ENCODE measurements at regions not wholly inside any gene's neighbourhood (a gene's known extent, or its start where the extent isn't known, plus 50 kb on each side); places are given as distances from the start of the nearest gene placed in this dataset.

DNA sequence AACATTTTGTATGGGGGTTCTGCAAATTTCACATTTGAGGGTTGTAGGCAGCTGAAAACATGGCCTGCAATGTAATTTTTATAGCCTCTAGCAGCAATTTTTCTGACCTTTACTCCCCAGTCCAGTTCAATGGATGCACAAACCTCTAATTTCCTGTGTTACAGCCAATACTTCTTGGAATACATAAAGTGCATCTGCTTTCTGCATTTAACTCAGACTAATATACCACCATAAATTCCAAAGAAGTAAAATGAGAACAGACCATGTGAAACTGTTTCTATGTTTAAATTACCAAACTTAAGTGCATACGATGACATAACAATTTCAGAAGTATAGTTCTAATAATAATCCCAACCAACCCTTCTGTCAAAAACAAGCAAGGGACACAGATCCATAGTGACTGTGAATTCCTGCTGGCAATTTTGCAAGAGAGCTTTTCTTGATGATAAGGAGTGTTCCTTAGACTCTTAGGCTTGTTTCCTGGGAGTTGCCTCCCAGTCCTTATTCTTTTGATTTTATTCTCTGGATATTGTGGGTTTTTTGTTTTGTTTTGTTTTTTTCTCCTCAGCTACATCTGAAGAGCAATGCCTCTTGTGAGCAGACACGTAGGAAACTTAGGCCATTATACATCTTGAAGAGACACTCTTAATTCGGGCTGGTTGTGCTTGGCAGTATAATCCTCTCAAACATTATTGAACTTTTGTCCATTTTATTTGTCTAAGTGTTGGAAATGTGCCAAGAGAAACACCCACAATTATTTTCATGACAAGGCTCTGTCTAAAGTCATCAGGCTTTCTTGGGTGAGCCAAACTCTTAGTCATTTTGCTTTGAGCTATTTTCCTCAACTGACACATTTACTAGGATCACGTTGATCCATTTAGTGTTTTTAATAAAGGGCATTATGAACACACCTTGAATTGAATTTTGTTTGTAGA, 51.3 kb upstream of the RERGL start:
- no peak overlapping the region for H2BK15ac ChIP-seq (ENCODE audit: low read depth, low read length)
- no peak overlapping the region for H2AK5ac ChIP-seq (ENCODE audit: low read depth, low read length)
- H3K9me3 ChIP-seq (ENCODE audit: control insufficient read depth, insufficient read depth, low read length), result no peaks in the 10 kb centered on the region
- no peak overlapping the region for H3K14ac ChIP-seq (replicated peaks; ENCODE audit: low read depth, low read length)
- H3K9ac ChIP-seq (ENCODE audit: low read depth, low read length), result no peak overlapping the region
- intact Hi-C loops (cut with micrococcal nuclease), result no loop called here
- dilution Hi-C loops (cut with HindIII; ENCODE audit: low sequenced_read_pairs, unreplicated experiment), result no loop called here
- no peak overlapping the region for H3K4me2 ChIP-seq (ENCODE audit: low read depth, low read length)
- no peak overlapping the region for H2BK120ac ChIP-seq (ENCODE audit: low read depth, low read length)
- H3K4me3 ChIP-seq (ENCODE audit: insufficient read depth, low read depth, low read length), result no peak overlapping the region
- H4K20me1 ChIP-seq (ENCODE audit: insufficient read depth, low read length), result no peaks in the 10 kb centered on the region
- no peaks in the 10 kb centered on the region for H3K36me3 ChIP-seq (ENCODE audit: control insufficient read depth, insufficient read depth, low read length)
- no CpG with 5 or more reads among the region's 4 CpGs for WGBS, 2 experiments (ENCODE audit: extremely low coverage in 2 of 2, insufficient read length in 1 of 2)
- no peaks in the 10 kb centered on the region for H3K4me1 ChIP-seq (ENCODE audit: control insufficient read depth, insufficient read depth, low read length)
- H3K18ac ChIP-seq (ENCODE audit: low read depth, low read length), result no peak overlapping the region
- H2AFZ ChIP-seq (replicated peaks; ENCODE audit: low read length, poor library complexity), result no peak overlapping the region
- DNase-seq, result no peak
- H3K79me1 ChIP-seq (ENCODE audit: low read depth in 1 of 2, low read length in 2 of 2), result no peaks in the 10 kb centered on the region
- no peak overlapping the region for H3K27ac ChIP-seq (ENCODE audit: insufficient read depth, low read length)
- no peak overlapping the region for H2BK20ac ChIP-seq (ENCODE audit: low read depth, low read length)
- no peak for ATAC-seq (ENCODE audit: low read depth)
- H2AK9ac ChIP-seq (replicated peaks; ENCODE audit: low read depth, low read length, poor library complexity), result no peak overlapping the region
- ChIA-PET CTCF (interaction anchor here (1.5 kb wide), 2 partner anchors 9 to 11 kb away, joined by 3 to 4 read pairs; no protein-coding TSS in a partner anchor), POLR2A (ENCODE audit: unreplicated experiment) (no interaction called here)
- no TSS peak for BruUV-seq (replicated peaks)
- no peak overlapping the region for H3K4ac ChIP-seq (ENCODE audit: low read depth, low read length)
- H3K27me3 ChIP-seq (ENCODE audit: control insufficient read depth, insufficient read depth, low read length), result no peaks in the 10 kb centered on the region
- H3K23ac ChIP-seq (ENCODE audit: low read depth, low read length), result no peak overlapping the region
- H4K5ac ChIP-seq (ENCODE audit: low read depth, low read length), result no peak overlapping the region
- H3K56ac ChIP-seq (ENCODE audit: extremely low read depth, insufficient read depth, low read length), result no peak overlapping the region
- no peak overlapping the region for H4K8ac ChIP-seq (ENCODE audit: low read depth in 2 of 2, low read length in 2 of 2)
- H2BK5ac ChIP-seq (ENCODE audit: low read depth, low read length, poor library complexity, severe bottlenecking), result no peak overlapping the region
- in situ Hi-C loops (cut with MboI; ENCODE audit: low sequenced_read_pairs), result no loop called here
- H4K91ac ChIP-seq (ENCODE audit: insufficient read depth, low read depth, low read length), result no peak overlapping the region
- H3K9me1 ChIP-seq (ENCODE audit: insufficient read depth, low read length), result no peaks in the 10 kb centered on the region
- TF ChIP-seq NFE2L2 (IDR thresholded peaks at IDR 0.05; ENCODE audit: low read depth, low read length) (no peak), CEBPB (IDR thresholded peaks at IDR 0.05; ENCODE audit: low read depth, low read length) (no peak), FOS (IDR thresholded peaks at IDR 0.05; ENCODE audit: low read depth, low read length) (no peak), MAZ (IDR thresholded peaks at IDR 0.05; ENCODE audit: borderline replicate concordance, low read depth, low read length) (no peak), POLR2A (IDR thresholded peaks at IDR 0.05; ENCODE audit: low read depth, low read length) (no peak), CHD1 (IDR thresholded peaks at IDR 0.05; ENCODE audit: low read depth, low read length) (no peak), RCOR1 (IDR thresholded peaks at IDR 0.05; ENCODE audit: insufficient replicate concordance, low read length) (no peak), MXI1 (IDR thresholded peaks at IDR 0.05; ENCODE audit: borderline replicate concordance, low read depth, low read length) (no peak), RFX5 (IDR thresholded peaks at IDR 0.05; ENCODE audit: low read depth, low read length) (no peak), RAD21 (IDR thresholded peaks at IDR 0.05; ENCODE audit: low read length) (no peak), SMC3 (IDR thresholded peaks at IDR 0.05; ENCODE audit: low read depth, low read length) (no peak), MAFK (IDR thresholded peaks at IDR 0.05; ENCODE audit: low read depth, low read length) (no peak), BHLHE40 (IDR thresholded peaks at IDR 0.05; ENCODE audit: low read depth, low read length) (no peak)
- TF ChIP-seq, protein P1, sequence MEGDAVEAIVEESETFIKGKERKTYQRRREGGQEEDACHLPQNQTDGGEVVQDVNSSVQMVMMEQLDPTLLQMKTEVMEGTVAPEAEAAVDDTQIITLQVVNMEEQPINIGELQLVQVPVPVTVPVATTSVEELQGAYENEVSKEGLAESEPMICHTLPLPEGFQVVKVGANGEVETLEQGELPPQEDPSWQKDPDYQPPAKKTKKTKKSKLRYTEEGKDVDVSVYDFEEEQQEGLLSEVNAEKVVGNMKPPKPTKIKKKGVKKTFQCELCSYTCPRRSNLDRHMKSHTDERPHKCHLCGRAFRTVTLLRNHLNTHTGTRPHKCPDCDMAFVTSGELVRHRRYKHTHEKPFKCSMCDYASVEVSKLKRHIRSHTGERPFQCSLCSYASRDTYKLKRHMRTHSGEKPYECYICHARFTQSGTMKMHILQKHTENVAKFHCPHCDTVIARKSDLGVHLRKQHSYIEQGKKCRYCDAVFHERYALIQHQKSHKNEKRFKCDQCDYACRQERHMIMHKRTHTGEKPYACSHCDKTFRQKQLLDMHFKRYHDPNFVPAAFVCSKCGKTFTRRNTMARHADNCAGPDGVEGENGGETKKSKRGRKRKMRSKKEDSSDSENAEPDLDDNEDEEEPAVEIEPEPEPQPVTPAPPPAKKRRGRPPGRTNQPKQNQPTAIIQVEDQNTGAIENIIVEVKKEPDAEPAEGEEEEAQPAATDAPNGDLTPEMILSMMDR (conservative IDR thresholded peaks at IDR 0.05; ENCODE audit: low read depth, low read length), result no peak
- TF ChIP-seq, protein P2, sequence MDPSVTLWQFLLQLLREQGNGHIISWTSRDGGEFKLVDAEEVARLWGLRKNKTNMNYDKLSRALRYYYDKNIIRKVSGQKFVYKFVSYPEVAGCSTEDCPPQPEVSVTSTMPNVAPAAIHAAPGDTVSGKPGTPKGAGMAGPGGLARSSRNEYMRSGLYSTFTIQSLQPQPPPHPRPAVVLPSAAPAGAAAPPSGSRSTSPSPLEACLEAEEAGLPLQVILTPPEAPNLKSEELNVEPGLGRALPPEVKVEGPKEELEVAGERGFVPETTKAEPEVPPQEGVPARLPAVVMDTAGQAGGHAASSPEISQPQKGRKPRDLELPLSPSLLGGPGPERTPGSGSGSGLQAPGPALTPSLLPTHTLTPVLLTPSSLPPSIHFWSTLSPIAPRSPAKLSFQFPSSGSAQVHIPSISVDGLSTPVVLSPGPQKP (IDR thresholded peaks at IDR 0.05; ENCODE audit: borderline replicate concordance, low read depth, low read length), result no peak
